Osteoblast (primary cell): ENCODE measurements at regions not wholly inside any gene's neighbourhood (a gene's known extent, or its start where the extent isn't known, plus 50 kb on each side); places are given as distances from the start of the nearest gene placed in this dataset.
A peak's percentile ranks its signal among the peaks of the same experiment; 100 is the strongest.

ENCODE experiments used
- DNase-seq: peaks from one replicate; pipeline ENCODE4 v3.0.0; 2011; ENCODE audit warnings: low spot score, mixed read lengths; ENCODE audit not compliant: insufficient read length; ENCODE audit errors: missing footprints
- H2AFZ ChIP-seq: 2 replicates; pipeline ENCODE4 v1.6.0; 2011; ENCODE audit warnings: mild to moderate bottlenecking, low read length
- H3K27ac ChIP-seq: 2 replicates; pipeline ENCODE4 v1.5.1; 2011; ENCODE audit warnings: mild to moderate bottlenecking, low read depth, low read length, moderate library complexity
- H3K27me3 ChIP-seq: 2 replicates; pipeline ENCODE4 v1.6.0; 2012; ENCODE audit warnings: mild to moderate bottlenecking, control low read depth, inconsistent platforms, low read length, moderate library complexity; ENCODE audit not compliant: insufficient read depth
- H3K36me3 ChIP-seq: 2 replicates; pipeline ENCODE4 v1.5.1; 2011; ENCODE audit warnings: mild to moderate bottlenecking, low read length, control low read depth, moderate library complexity; ENCODE audit not compliant: insufficient read depth
- H3K4me1 ChIP-seq: 2 replicates; pipeline ENCODE4 v1.5.1; 2011; ENCODE audit warnings: mild to moderate bottlenecking, low read length, control low read depth, moderate library complexity; ENCODE audit not compliant: insufficient read depth
- H3K4me2 ChIP-seq: 2 replicates; pipeline ENCODE4 v1.6.0; 2011; ENCODE audit warnings: mild to moderate bottlenecking, low read length; ENCODE audit not compliant: insufficient read depth
- H3K4me3 ChIP-seq: fragments of 200-600 bp; sonication (generic); 3 replicates; pipeline ENCODE4 v1.5.1; 2012; ENCODE audit warnings: mild to moderate bottlenecking, low read length, inconsistent platforms; ENCODE audit not compliant: insufficient read depth
- H3K79me2 ChIP-seq: 2 replicates; pipeline ENCODE4 v1.6.0; 2012; ENCODE audit warnings: mild to moderate bottlenecking, low read length, control low read depth, inconsistent platforms; ENCODE audit not compliant: insufficient read depth
- H3K9me3 ChIP-seq: 2 replicates; pipeline ENCODE4 v1.5.1; 2011; ENCODE audit warnings: low read depth, low read length, control low read depth
- H4K20me1 ChIP-seq: 2 replicates; pipeline ENCODE4 v1.6.0; 2012; ENCODE audit warnings: mild to moderate bottlenecking, low read length, control low read depth; ENCODE audit not compliant: insufficient read depth
- CTCF ChIP-seq: IDR thresholded peaks from 2 replicates; pipeline ENCODE4 v1.5.1; 2011; ENCODE audit warnings: mild to moderate bottlenecking, low read depth, low read length, moderate library complexity; ENCODE audit errors: extremely low read depth

GRCh38 chr3:64970634-64971033 is 282.8 kb upstream of the ADAMTS9 start:
- no peaks in the 10 kb centered on the region for H4K20me1 ChIP-seq
- H3K4me1 ChIP-seq, result no peaks in the 10 kb centered on the region
- no peaks in the 10 kb centered on the region for H3K27me3 ChIP-seq
- H3K27ac ChIP-seq, result no peak overlapping the region
- no peaks in the 10 kb centered on the region for H3K36me3 ChIP-seq
- H3K4me3 ChIP-seq, result no peak overlapping the region
- no peak for TF ChIP-seq CTCF
- H3K79me2 ChIP-seq, result no peaks in the 10 kb centered on the region
- H3K4me2 ChIP-seq, result no peak overlapping the region
- H3K9me3 ChIP-seq, result no peaks in the 10 kb centered on the region
- no peak overlapping the region for H2AFZ ChIP-seq
- no peak for DNase-seq

- H3K4me2 ChIP-seq, result no peak overlapping the region
- H3K36me3 ChIP-seq, result no peaks in the 10 kb centered on the region
- no peaks in the 10 kb centered on the region for H3K27me3 ChIP-seq
- H3K4me1 ChIP-seq, result no peaks in the 10 kb centered on the region
- H3K79me2 ChIP-seq, result no peaks in the 10 kb centered on the region
- no peak overlapping the region for H3K4me3 ChIP-seq
- no peak for DNase-seq
- no peaks in the 10 kb centered on the region for H3K9me3 ChIP-seq
- H4K20me1 ChIP-seq, result no peaks in the 10 kb centered on the region
- no peak for TF ChIP-seq CTCF
- H2AFZ ChIP-seq, result no peak overlapping the region
- no peak overlapping the region for H3K27ac ChIP-seq
These were observed 273.5 kb upstream of the ADAMTS9 start for GRCh38 chr3:64961301-64961700.

- no peak for TF ChIP-seq CTCF
- H4K20me1 ChIP-seq, result no peaks in the 10 kb centered on the region
- H3K9me3 ChIP-seq, result no peaks in the 10 kb centered on the region
- H2AFZ ChIP-seq, result no peak overlapping the region
- no peak overlapping the region for H3K27ac ChIP-seq
- no peak overlapping the region for H3K4me3 ChIP-seq
- H3K4me1 ChIP-seq, result no peaks in the 10 kb centered on the region
- peak; percentile 10 for DNase-seq
- no peaks in the 10 kb centered on the region for H3K79me2 ChIP-seq
- H3K4me2 ChIP-seq, result no peak overlapping the region
- H3K27me3 ChIP-seq, result no peaks in the 10 kb centered on the region
- no peaks in the 10 kb centered on the region for H3K36me3 ChIP-seq
These were observed 270.5 kb upstream of the ADAMTS9 start for GRCh38 chr3:64958199-64958843.

- no peaks in the 10 kb centered on the region for H3K9me3 ChIP-seq
- H2AFZ ChIP-seq, result no peak overlapping the region
- no peaks in the 10 kb centered on the region for H4K20me1 ChIP-seq
- no peak for DNase-seq
- TF ChIP-seq CTCF, result no peak
- H3K27ac ChIP-seq, result no peak overlapping the region
- H3K79me2 ChIP-seq, result no peaks in the 10 kb centered on the region
- no peak overlapping the region for H3K4me3 ChIP-seq
- no peaks in the 10 kb centered on the region for H3K36me3 ChIP-seq
- no peak overlapping the region for H3K4me2 ChIP-seq
- no peaks in the 10 kb centered on the region for H3K27me3 ChIP-seq
- H3K4me1 ChIP-seq, result no peaks in the 10 kb centered on the region
These were observed 269.8 kb upstream of the ADAMTS9 start for GRCh38 chr3:64957408-64958198.
